Muscle layer of colon (tissue), 2 donors: ENCODE measurements at regions not wholly inside any gene's neighbourhood (a gene's known extent, or its start where the extent isn't known, plus 50 kb on each side); places are given as distances from the start of the nearest gene placed in this dataset.

Experiments used
- H3K27ac ChIP-seq: one replicate; pipeline ENCODE4 v1.7.0; 2013; ENCODE audit warnings: low read depth, mild to moderate bottlenecking, low read length, moderate library complexity
- H3K27me3 ChIP-seq, 2 donors: one replicate each; pipeline ENCODE4 v1.7.0; 2013; ENCODE audit warnings: low read length in 2 of 2, mild to moderate bottlenecking in 2 of 2; ENCODE audit not compliant: insufficient read depth in 2 of 2, control insufficient read depth in 1 of 2
- H3K36me3 ChIP-seq: one replicate; pipeline ENCODE4 v1.7.0; 2013; ENCODE audit warnings: mild to moderate bottlenecking, low read length; ENCODE audit not compliant: insufficient read depth
- H3K4me1 ChIP-seq: one replicate; pipeline ENCODE4 v1.7.0; 2013; ENCODE audit warnings: mild to moderate bottlenecking, low read length; ENCODE audit not compliant: insufficient read depth
- H3K4me3 ChIP-seq, 2 donors: one replicate each; pipeline ENCODE4 v1.7.0; 2013; ENCODE audit warnings: low read length in 2 of 2, low read depth in 1 of 2, mild to moderate bottlenecking in 1 of 2, moderate library complexity in 1 of 2
- H3K9ac ChIP-seq: one replicate; pipeline ENCODE4 v1.7.0; 2013; ENCODE audit warnings: low read length
- H3K9me3 ChIP-seq: one replicate; pipeline ENCODE4 v1.7.0; 2013; ENCODE audit warnings: mild to moderate bottlenecking, low read length
- donor health status: abdominal sarcoma.
- donor health status: Adenocarcinoma of cecum.

GRCh38 chr1:218025454-218025853 lies 259.6 kb upstream of the RRP15 start:
- Histone ChIP-seq H3K4me3 (no peak overlapping the region), H3K27ac (no peak overlapping the region), H3K4me1 (no peaks in the 10 kb centered on the region), H3K9ac (no peak overlapping the region), H3K27me3 (no peaks in the 10 kb centered on the region), H3K36me3 (no peaks in the 10 kb centered on the region), H3K9me3 (no peaks in the 10 kb centered on the region)

DNA sequence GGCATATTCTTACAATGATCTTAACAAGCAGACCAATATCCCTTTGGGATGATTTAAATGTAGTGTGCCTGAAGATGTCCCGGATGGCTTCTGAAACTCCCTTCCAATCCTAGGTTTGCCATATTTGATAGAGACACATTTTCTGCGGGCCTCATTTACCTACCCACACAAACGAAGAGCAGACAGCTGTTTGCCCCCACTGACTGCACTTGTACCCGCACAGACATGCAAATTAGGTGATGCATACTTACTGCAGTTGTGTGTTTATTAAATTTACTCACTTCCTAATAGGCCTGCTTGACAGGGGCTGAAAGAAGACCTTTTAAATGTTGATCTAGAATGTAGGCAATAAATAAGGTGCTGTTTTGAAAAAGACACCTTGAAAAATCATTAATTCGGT lies 257.9 kb upstream of the RRP15 start:
- Histone ChIP-seq H3K9me3 (no peaks in the 10 kb centered on the region), H3K4me1 (no peaks in the 10 kb centered on the region), H3K27me3 (no peaks in the 10 kb centered on the region), H3K36me3 (no peaks in the 10 kb centered on the region), H3K27ac (no peak overlapping the region), H3K9ac (no peak overlapping the region), H3K4me3 (no peak overlapping the region)

DNA sequence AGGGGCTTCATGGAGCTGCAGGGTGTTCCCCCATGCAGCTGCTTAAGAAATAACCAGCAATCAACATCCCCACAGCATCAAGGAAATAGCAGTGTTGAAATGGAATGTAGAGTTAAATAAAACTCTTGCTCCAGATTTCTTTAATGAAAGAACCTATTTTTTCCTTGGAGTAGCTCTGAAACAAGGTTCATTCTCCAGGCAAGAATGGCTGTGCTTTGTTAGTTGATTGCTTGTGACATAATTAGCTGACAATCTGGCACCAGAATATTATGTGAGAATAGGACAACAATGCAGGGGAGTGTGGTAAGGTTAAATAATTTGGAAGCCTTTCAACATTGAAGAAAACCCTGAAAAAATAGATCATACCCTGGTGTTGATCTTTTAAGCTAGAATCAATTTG lies 254.2 kb upstream of the RRP15 start:
- Histone ChIP-seq H3K27me3 (no peaks in the 10 kb centered on the region), H3K9ac (no peak overlapping the region), H3K36me3 (no peaks in the 10 kb centered on the region), H3K4me1 (no peaks in the 10 kb centered on the region), H3K4me3 (no peak overlapping the region), H3K9me3 (no peaks in the 10 kb centered on the region), H3K27ac (no peak overlapping the region)

GRCh38 chr1:218031901-218032300 lies 253.2 kb upstream of the RRP15 start:
- no peak overlapping the region for H3K27ac ChIP-seq
- H3K9ac ChIP-seq = no peak overlapping the region
- H3K36me3 ChIP-seq = no peaks in the 10 kb centered on the region
- H3K4me3 ChIP-seq = no peak overlapping the region
- no peaks in the 10 kb centered on the region for H3K9me3 ChIP-seq
- H3K27me3 ChIP-seq = no peaks in the 10 kb centered on the region
- no peaks in the 10 kb centered on the region for H3K4me1 ChIP-seq

DNA sequence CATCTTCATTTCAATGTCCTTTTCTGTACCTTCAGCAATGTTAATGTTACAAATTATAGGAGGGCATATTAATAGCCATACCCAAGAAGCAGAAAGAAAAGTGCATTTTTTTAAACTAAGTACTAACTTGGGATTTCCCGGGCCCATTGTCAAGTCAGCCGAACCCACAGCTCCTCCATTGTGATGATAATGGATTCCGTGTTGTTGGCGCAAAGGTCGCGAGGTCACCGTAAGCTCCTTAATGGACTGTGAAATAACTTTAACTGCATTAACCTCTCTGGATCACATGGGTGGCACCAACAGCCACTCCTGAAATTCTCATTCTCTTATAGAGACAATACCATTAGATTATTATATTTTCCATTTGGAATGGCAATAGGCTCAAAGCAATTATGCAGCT lies 250.6 kb upstream of the RRP15 start:
- no peak overlapping the region for H3K27ac ChIP-seq
- no peak overlapping the region for H3K4me3 ChIP-seq
- H3K36me3 ChIP-seq = no peaks in the 10 kb centered on the region
- no peak overlapping the region for H3K9ac ChIP-seq
- H3K4me1 ChIP-seq = no peaks in the 10 kb centered on the region
- no peaks in the 10 kb centered on the region for H3K27me3 ChIP-seq
- peaks cover 5% of the 10 kb centered on the region for H3K9me3 ChIP-seq

GRCh38 chr1:218048828-218049420 lies 236.2 kb upstream of the RRP15 start:
- Histone ChIP-seq H3K9me3 (no peaks in the 10 kb centered on the region), H3K27ac (no peak overlapping the region), H3K27me3 (no peaks in the 10 kb centered on the region), H3K4me1 (no peaks in the 10 kb centered on the region), H3K4me3 (no peak overlapping the region), H3K36me3 (no peaks in the 10 kb centered on the region), H3K9ac (no peak overlapping the region)

DNA sequence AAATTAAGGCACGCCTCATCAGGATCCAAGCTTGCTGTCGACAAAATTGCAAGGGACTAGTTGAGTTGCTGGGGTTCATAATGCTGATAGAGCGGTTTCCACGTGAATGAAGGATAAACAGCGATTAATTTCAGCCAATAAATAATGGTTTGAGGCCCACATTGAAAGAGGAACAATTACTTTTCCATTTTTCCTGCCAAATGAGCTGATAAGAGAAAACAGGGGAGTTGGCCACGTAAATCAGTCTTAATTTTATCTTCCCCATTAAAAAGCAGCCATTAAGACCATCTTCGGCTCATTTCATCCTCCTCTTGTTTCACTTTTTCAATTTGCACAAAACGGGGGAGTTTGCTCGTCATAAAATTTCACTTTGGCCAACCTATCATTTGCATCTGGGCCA lies 235.5 kb upstream of the RRP15 start:
- Histone ChIP-seq H3K9me3 (no peaks in the 10 kb centered on the region), H3K27me3 (no peaks in the 10 kb centered on the region), H3K36me3 (no peaks in the 10 kb centered on the region), H3K9ac (no peak overlapping the region), H3K4me1 (no peaks in the 10 kb centered on the region), H3K27ac (no peak overlapping the region), H3K4me3 (no peak overlapping the region)

- H3K4me1 ChIP-seq = no peaks in the 10 kb centered on the region
- no peaks in the 10 kb centered on the region for H3K27me3 ChIP-seq
- H3K36me3 ChIP-seq = no peaks in the 10 kb centered on the region
- H3K27ac ChIP-seq = no peak overlapping the region
- H3K4me3 ChIP-seq = no peak overlapping the region
- no peaks in the 10 kb centered on the region for H3K9me3 ChIP-seq
- H3K9ac ChIP-seq = no peak overlapping the region
Measured at GRCh38 chr1:218058730-218059129, 226.4 kb upstream of the RRP15 start.

- Histone ChIP-seq H3K4me1 (no peaks in the 10 kb centered on the region), H3K27ac (no peak overlapping the region), H3K36me3 (no peaks in the 10 kb centered on the region), H3K9me3 (no peaks in the 10 kb centered on the region), H3K9ac (no peak overlapping the region), H3K4me3 (no peak overlapping the region), H3K27me3 (no peaks in the 10 kb centered on the region)
Measured at GRCh38 chr1:218064426-218064825, 220.7 kb upstream of the RRP15 start.

- Histone ChIP-seq H3K9me3 (no peaks in the 10 kb centered on the region), H3K36me3 (no peaks in the 10 kb centered on the region), H3K4me3 (no peak overlapping the region), H3K4me1 (no peaks in the 10 kb centered on the region), H3K9ac (no peak overlapping the region), H3K27ac (no peak overlapping the region), H3K27me3 (no peaks in the 10 kb centered on the region)
Measured at GRCh38 chr1:218066332-218066731, 218.8 kb upstream of the RRP15 start.

DNA sequence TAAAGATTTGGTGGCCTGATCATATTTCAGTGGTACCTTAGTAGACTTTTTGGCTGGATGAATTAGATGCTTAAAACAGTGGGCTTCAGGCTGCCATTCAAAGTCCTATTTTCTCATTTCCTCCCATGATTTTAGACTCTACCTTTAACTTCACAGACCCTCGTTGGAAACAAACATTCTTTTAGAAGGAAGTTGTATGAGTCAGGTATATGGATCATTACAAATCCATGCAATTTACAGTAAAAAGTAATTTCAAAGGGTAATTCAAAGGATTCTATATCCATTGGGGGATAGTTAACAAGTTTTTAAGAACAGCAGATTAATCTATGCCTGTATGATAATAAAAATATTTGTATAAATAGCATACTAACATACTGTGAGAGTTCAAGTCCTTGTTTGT lies 216.9 kb upstream of the RRP15 start:
- Histone ChIP-seq H3K4me1 (no peaks in the 10 kb centered on the region), H3K4me3 (no peak overlapping the region), H3K9me3 (no peaks in the 10 kb centered on the region)

GRCh38 chr1:218069180-218069579 lies 215.9 kb upstream of the RRP15 start:
- H3K4me3 ChIP-seq = no peak overlapping the region
- H3K27ac ChIP-seq = no peak overlapping the region
- no peaks in the 10 kb centered on the region for H3K4me1 ChIP-seq

More for the DNA sequence above, 216.9 kb upstream of the RRP15 start:
- H3K36me3 ChIP-seq = no peaks in the 10 kb centered on the region
- H3K27ac ChIP-seq = no peak overlapping the region
- H3K27me3 ChIP-seq = no peaks in the 10 kb centered on the region
- no peak overlapping the region for H3K9ac ChIP-seq

More at GRCh38 chr1:218069180-218069579, 215.9 kb upstream of the RRP15 start:
- H3K36me3 ChIP-seq = no peaks in the 10 kb centered on the region
- no peaks in the 10 kb centered on the region for H3K9me3 ChIP-seq
- no peaks in the 10 kb centered on the region for H3K27me3 ChIP-seq
- no peak overlapping the region for H3K9ac ChIP-seq
